LNCaP clone FGC (cell line): ENCODE measurements at regions not wholly inside any gene's neighbourhood (a gene's known extent, or its start where the extent isn't known, plus 50 kb on each side); places are given as distances from the start of the nearest gene placed in this dataset.

ENCODE experiments used
- DNase-seq: peaks from one replicate; pipeline ENCODE4 v3.0.0-alpha.2; 2011; ENCODE audit warnings: low read depth
- H3K4me3 ChIP-seq: 2 replicates; pipeline ENCODE4 v1.5.1; 2011; ENCODE audit warnings: mild to moderate bottlenecking, low read depth, low read length, control low read depth
- TF ChIP-seq, protein P1 (sequence below): IDR thresholded peaks from 2 replicates; pipeline ENCODE4 v1.5.1; 2012; ENCODE audit warnings: mild to moderate bottlenecking; ENCODE audit not compliant: control insufficient read depth, insufficient read depth; ENCODE audit errors: extremely low read depth

DNA sequence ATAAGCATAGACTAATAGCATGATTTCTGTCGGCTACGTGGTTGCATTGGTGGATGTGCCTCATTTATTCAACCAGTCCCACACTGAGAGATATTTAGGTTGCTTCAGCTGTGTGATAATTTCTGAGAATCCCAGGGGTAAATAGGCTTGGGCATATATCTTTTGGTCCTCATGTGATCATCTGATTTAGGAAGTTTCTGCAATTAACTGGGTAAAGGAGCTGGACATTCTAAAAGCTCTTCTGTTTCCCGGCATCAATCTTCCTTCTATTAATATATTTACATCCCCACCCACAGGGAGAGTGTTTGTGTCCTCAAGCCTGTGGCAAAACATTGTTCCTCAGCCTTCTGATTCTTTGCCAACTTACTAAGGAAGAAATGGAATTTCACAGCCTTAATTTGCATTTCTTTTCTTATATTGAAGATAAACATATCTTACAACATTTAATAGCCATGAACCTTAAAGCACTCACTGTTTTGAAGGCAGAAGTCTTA, 431.6 kb downstream of the RFC3 start:
- no peak for DNase-seq
- H3K4me3 ChIP-seq, result no peak overlapping the region
- TF ChIP-seq, protein P1, sequence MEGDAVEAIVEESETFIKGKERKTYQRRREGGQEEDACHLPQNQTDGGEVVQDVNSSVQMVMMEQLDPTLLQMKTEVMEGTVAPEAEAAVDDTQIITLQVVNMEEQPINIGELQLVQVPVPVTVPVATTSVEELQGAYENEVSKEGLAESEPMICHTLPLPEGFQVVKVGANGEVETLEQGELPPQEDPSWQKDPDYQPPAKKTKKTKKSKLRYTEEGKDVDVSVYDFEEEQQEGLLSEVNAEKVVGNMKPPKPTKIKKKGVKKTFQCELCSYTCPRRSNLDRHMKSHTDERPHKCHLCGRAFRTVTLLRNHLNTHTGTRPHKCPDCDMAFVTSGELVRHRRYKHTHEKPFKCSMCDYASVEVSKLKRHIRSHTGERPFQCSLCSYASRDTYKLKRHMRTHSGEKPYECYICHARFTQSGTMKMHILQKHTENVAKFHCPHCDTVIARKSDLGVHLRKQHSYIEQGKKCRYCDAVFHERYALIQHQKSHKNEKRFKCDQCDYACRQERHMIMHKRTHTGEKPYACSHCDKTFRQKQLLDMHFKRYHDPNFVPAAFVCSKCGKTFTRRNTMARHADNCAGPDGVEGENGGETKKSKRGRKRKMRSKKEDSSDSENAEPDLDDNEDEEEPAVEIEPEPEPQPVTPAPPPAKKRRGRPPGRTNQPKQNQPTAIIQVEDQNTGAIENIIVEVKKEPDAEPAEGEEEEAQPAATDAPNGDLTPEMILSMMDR, result no peak

DNA sequence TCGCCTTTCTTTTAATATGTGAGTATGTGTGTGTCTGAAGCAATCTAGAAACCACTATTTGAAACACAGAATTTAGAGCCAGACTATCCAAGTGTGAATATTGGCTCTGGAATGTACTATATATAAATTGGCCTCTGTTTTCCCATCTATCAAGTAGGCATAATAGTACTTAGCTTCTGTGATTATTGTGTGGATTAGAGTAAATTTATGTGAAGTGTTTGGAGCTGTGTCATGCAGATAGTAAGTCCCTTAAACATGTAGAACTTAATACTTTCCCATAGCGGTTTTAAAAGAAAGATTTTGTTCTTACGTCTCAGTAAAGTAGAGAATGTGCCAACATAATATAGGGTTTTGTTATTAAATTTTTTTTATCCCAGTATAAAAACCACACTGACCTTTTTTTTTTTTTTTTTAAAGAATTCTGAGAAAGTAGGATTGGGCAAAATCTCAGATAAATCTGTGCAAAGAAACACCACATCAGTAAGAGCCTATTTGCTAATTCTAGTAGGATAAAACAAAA, 432.3 kb downstream of the RFC3 start:
- no peak for DNase-seq
- TF ChIP-seq, protein P1, result no peak
- no peak overlapping the region for H3K4me3 ChIP-seq

DNA sequence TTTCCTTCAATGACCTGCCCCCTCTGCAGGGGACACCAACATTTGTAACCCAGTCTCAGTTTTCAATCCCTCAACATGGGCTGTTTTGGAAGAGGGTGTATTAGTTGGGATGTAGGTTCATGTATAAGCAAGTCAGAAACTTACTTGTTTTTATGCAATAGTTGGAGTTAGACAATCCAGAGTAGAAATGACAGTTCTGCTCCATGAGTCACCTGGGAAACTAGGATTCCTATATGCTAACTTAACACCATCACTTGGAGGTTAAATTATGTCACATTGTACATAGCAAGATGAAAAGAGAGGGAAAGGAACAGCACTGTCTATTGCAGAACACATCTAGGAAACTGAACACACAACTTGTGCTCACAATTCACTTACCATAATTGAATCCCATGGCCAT, 436.4 kb downstream of the RFC3 start:
- H3K4me3 ChIP-seq, result no peak overlapping the region
- TF ChIP-seq, protein P1, result no peak
- DNase-seq, result no peak

DNA sequence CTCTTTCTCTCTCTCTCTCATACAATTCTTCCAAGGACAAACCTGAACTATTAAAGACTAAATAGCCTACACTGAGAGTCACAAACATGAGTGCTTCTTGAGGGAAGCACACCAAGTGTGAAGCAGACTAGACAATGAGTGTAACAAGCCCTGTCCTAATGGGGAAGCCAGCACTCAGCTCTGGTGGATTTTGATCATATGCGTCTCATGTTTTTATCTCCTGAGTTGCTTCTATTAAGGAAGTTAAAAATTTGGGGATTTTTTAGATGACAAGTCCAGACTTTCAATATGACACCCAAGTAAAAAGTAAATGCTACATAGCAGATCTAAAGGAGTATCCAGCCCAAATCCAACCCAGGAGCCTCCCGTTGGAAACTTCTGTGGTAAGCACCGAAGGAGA, 437.8 kb downstream of the RFC3 start:
- TF ChIP-seq, protein P1, result no peak
- H3K4me3 ChIP-seq, result no peak overlapping the region
- no peak for DNase-seq

DNA sequence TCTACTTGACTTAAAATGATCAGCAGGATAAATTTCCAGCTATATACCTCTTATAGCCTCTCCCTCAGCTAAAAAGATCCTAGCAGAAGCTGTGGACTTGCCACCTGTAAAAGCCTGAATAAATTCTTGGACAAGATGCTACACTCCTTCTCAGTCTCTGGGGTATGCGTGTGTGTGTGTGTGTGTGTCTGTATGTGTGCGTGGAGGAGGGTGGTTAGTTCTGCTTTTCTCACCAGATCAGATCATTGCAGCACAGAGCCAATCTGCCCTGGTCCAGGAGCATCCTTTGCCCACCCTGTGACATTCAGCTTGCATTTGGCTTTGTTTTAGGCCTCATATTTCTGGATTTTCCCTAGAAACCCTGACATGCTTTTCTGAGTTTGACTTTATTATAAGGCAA, 438.3 kb downstream of the RFC3 start:
- TF ChIP-seq, protein P1, result no peak
- no peak overlapping the region for H3K4me3 ChIP-seq
- DNase-seq, result no peak

DNA sequence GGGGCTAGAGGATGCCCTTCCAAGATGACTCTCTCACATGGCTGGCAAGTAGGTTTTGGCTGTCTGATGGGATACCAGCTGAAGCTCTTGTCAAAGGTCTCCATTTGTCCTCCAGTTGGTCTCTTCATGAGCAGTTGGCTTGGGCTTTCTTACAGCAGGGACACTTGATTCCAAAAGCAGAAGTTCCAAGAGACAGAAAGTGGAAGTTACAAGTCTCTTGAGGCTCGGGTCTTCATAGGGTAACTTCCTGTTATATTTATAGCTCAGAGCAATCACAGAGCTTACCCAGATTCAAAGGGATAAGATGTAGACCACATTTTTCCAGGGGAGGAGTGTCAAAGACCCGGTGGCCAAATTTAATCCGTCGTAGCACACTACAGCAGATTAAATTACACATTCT, 440.0 kb downstream of the RFC3 start:
- TF ChIP-seq, protein P1, result no peak
- DNase-seq, result no peak
- H3K4me3 ChIP-seq, result no peak overlapping the region
